GM12874 (cell line): ENCODE measurements at regions not wholly inside any gene's neighbourhood (a gene's known extent, or its start where the extent isn't known, plus 50 kb on each side); places are given as distances from the start of the nearest gene placed in this dataset.

Experiments used
- TF ChIP-seq, protein P1 (sequence below): IDR thresholded peaks from 2 replicates; pipeline ENCODE4 v1.5.1; 2011; ENCODE audit warnings: low read depth, mild to moderate bottlenecking, control low read depth, low read length, moderate library complexity; ENCODE audit not compliant: insufficient read depth

DNA sequence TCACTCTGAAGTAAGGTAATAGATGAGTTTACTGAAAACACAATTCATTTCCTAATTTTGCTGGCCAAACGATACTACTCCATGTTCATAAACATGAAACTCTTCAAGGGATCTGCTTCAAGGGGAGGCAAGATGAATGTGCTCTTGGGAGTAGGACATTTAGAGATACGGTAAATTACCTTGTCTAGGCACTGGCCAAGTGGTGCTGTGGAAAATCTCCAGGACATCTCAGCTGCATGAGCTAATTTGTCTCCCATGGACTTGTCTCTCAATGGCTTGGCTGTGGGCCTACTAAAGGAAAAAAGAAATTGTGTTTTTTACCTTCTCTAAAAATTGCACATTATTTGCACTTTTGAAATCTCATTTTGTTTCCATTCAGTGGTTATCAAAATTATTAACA lies 780.6 kb downstream of the LTN1 start:
- TF ChIP-seq, protein P1, sequence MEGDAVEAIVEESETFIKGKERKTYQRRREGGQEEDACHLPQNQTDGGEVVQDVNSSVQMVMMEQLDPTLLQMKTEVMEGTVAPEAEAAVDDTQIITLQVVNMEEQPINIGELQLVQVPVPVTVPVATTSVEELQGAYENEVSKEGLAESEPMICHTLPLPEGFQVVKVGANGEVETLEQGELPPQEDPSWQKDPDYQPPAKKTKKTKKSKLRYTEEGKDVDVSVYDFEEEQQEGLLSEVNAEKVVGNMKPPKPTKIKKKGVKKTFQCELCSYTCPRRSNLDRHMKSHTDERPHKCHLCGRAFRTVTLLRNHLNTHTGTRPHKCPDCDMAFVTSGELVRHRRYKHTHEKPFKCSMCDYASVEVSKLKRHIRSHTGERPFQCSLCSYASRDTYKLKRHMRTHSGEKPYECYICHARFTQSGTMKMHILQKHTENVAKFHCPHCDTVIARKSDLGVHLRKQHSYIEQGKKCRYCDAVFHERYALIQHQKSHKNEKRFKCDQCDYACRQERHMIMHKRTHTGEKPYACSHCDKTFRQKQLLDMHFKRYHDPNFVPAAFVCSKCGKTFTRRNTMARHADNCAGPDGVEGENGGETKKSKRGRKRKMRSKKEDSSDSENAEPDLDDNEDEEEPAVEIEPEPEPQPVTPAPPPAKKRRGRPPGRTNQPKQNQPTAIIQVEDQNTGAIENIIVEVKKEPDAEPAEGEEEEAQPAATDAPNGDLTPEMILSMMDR = no peak

DNA sequence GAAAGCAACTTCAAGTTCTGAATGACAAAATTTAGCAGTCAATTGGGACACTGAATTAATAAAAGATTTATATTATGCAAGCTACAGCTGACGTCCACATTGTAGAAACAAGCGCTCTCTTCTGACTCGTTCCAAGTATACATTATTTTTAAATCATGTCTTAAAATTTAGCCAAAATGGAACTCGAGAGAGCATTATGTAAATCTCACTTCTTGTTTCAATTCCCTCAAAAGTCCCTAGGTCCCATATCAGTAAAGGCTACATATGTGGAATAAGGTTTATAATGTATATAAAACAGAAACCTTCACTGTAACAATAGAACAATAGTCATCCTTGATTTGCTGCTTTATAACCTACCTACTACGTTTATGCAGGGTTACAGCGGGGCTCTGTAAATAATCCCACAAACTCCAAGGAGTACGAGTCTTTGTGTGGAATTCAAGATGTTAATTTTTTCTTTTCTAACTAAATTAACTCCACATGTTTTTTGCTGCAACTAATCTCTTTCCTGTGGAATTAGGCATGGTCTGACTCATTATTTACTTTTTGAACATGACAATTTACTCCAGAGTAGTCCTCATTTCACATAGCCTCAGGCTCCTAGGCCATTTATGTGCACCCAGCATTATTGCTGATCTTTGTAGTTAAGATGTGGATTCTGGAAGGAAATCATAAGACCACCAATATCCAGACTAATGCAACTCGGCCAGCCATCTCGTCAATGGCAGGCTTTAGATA lies 785.1 kb downstream of the LTN1 start:
- TF ChIP-seq, protein P1 = no peak

DNA sequence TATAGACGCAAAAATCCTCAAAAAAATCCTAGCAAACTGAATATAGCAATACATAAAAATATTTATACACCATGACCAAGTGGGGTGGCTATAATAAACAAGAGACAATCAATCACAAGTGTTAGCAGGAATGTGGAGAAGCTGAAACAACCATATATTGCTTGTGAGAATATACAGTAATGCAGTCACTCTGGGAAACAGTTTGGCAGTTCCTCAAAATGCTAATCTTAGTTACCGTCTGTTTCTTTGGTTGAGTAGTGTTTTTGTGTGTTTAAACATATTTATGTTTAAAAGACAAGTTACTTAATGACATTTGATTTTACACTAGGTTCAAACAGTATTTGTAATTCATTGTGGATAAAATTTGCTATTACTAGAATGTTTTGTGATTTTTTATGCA lies 792.0 kb downstream of the LTN1 start:
- TF ChIP-seq, protein P1 = no peak

DNA sequence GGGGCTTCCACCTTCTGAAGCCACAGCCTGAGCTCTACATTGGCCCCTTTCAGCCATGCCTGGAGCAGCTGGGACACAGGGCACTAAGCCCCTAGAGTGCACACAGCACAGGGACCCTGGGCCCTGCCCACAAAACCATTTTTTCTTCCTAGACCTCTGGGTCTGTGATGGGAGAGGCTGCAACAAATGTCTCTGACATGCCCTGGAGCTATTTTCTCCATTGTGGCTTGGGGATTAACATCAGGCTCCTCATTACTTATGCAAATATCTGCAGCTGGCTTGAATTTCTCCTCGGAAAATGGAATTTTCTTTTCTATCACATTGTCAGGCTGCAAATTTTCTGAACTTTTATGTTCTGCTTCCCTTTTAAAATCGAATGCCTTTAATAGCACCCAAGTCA lies 795.7 kb downstream of the LTN1 start:
- TF ChIP-seq, protein P1 = no peak

DNA sequence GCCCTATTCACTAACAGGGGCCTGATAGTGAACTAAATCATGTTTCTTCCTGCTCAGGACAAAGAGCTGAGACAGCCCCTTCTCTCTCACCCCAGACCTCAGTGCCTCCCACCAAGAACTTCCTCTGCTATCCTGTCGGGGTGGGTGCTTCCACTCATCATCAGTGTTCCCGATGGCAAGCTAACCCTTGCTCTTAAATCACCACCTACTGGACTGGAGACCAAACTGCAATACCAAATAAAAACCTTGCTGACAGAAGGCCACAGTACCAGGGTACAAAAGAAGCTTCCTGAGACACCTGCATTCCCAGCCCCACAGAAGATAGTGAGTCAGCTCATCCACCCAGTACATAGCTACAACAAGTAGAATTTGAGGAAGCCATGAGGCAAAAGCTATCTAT lies 799.5 kb downstream of the LTN1 start:
- TF ChIP-seq, protein P1 = no peak

DNA sequence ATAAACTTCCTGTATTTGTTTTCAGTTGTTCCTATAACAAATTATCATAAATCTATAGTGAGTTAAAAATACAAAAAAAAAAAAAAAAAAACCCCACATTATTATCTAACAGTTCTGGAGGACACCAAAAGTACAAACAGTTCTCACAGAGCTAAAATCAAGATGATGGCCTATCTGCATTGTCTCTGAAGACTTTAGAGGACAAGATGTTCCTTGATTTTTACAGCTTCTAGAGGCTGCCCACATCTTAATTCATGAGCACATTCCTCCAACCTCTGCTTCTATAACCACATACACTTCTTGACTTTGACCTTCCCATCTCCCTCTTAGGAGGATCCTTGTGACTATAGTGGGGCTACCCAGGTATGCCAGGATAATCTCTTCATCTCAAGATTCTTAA lies 806.1 kb downstream of the LTN1 start:
- TF ChIP-seq, protein P1 = no peak

DNA sequence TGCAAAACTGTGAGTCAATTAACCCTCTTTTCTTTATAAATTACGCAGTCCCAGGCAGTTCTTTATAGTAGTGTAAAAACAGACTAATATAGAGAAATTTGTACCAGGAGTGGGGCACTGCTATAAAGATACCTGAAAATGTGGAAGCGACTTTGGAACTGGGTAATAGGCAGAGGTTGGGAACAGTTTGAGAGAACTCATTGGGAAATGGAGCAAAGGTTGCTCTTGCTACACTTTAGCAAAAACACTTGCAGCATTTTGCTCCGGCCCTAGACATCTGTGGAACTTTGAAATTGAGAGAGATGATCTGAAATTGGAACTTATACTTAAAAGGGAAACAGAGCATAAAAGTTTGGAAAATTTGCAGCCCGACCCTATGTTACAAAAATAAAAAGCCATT lies 810.9 kb downstream of the LTN1 start:
- TF ChIP-seq, protein P1 = no peak
